ENCODE measurements at regions not wholly inside any gene's neighbourhood (a gene's known extent, or its start where the extent isn't known, plus 50 kb on each side); places are given as distances from the start of the nearest gene placed in this dataset.

DNA sequence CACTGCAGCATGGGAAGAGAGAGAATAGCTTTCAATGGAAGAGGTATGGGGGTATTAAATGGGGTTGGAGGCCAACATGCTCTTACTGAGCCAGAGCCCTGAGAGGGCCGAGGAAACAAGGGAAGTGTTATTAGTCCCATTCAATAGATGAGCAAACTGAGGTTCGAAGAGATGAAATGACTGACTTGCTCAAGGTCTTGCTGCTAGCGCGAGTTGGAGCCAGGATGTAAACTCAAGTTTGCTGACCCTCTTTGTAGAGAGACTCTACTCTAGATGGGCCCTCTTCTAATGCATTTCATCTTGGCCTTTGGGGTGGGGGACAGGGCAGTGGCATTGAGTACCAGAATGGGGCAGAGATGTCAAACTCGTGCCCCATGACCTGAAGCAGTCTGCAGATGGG is 319.5 kb downstream of the RPS6KC1 start:
- TF ChIP-seq ISL1 (CRISPR knock-in tag; IDR thresholded peaks at IDR 0.05), result no peak
- TF ChIP-seq ZNF565 (CRISPR knock-in tag; conservative IDR thresholded peaks at IDR 0.05; ENCODE audit: low read depth), result no peak
- TF ChIP-seq, protein P1, sequence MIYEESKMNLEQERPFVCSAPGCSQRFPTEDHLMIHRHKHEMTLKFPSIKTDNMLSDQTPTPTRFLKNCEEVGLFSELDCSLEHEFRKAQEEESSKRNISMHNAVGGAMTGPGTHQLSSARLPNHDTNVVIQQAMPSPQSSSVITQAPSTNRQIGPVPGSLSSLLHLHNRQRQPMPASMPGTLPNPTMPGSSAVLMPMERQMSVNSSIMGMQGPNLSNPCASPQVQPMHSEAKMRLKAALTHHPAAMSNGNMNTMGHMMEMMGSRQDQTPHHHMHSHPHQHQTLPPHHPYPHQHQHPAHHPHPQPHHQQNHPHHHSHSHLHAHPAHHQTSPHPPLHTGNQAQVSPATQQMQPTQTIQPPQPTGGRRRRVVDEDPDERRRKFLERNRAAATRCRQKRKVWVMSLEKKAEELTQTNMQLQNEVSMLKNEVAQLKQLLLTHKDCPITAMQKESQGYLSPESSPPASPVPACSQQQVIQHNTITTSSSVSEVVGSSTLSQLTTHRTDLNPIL (CRISPR knock-in tag; IDR thresholded peaks at IDR 0.05; ENCODE audit: low read depth), result no peak
- TF ChIP-seq BACH2 (CRISPR knock-in tag; IDR thresholded peaks at IDR 0.05; ENCODE audit: borderline replicate concordance), result no peak
- no peak for TF ChIP-seq ZNF70 (CRISPR knock-in tag; IDR thresholded peaks at IDR 0.05)
- no peak for TF ChIP-seq RARB (CRISPR knock-in tag; IDR thresholded peaks at IDR 0.05)
- no peak for ATAC-seq

- ATAC-seq, result no peak
Measured at GRCh38 chr1:213371525-213371846, 320.4 kb downstream of the RPS6KC1 start.

DNA sequence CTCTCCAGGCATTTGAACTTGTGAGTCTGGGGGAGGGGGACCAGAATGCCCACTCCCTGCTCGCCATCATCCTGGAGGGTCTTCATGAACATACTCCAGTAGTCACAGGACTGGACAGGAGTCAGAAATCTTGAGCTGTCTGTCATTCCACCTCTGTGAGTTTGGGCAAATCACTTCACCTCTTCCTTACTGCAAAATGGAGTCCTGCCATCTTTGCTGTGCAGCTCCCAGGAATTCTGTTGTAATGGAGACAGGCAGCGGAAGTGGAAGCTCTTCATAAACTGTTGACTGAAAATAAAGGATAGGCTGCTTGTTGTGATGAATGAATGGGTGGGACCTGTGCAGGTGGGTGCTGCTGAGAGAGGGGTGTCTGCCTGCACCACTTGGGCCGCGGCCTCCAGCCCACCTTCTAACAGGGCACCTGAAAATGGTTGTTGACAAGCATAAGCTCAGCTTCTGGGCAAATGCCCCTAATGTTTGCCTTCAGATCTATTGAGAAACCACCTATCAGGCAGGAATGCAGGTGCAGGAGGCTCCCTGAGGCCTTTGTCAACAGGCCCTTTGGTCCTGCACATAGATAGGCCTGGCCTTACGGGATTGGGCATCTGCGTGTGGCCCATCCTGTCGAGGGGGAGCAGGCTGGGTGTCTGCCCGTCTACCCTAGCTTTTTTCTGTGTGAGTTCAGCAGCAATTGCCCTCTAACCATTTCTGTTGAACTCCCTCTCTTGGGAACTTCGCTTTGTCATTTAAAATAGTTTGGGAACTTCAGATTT is 321.0 kb downstream of the RPS6KC1 start:
- no peak for ATAC-seq
- TF ChIP-seq ESRRG (CRISPR knock-in tag; IDR thresholded peaks at IDR 0.05), result no peak
- no peak for TF ChIP-seq POU6F1 (CRISPR knock-in tag; IDR thresholded peaks at IDR 0.05; ENCODE audit: borderline replicate concordance, low read depth)
- no peak for TF ChIP-seq TOX (CRISPR knock-in tag; IDR thresholded peaks at IDR 0.05; ENCODE audit: borderline replicate concordance)
- no peak for TF ChIP-seq PPARA (CRISPR knock-in tag; IDR thresholded peaks at IDR 0.05; ENCODE audit: borderline replicate concordance)
- TF ChIP-seq CSDC2 (CRISPR knock-in tag; IDR thresholded peaks at IDR 0.05), result no peak

More at GRCh38 chr1:213371525-213371846, 320.4 kb downstream of the RPS6KC1 start:
- TF ChIP-seq CSDC2 (CRISPR knock-in tag; IDR thresholded peaks at IDR 0.05) (no peak), RARB (CRISPR knock-in tag; IDR thresholded peaks at IDR 0.05) (no peak), TSHZ2 (CRISPR knock-in tag; IDR thresholded peaks at IDR 0.05) (no peak), ARNTL (CRISPR knock-in tag; IDR thresholded peaks at IDR 0.05; ENCODE audit: borderline replicate concordance, low read depth) (no peak), ZFP3 (CRISPR knock-in tag; IDR thresholded peaks at IDR 0.05) (no peak), ESRRG (CRISPR knock-in tag; IDR thresholded peaks at IDR 0.05) (no peak), POU6F1 (CRISPR knock-in tag; IDR thresholded peaks at IDR 0.05; ENCODE audit: borderline replicate concordance, low read depth) (no peak), GLIS3 (CRISPR knock-in tag; IDR thresholded peaks at IDR 0.05) (no peak)
- TF ChIP-seq, protein P2, sequence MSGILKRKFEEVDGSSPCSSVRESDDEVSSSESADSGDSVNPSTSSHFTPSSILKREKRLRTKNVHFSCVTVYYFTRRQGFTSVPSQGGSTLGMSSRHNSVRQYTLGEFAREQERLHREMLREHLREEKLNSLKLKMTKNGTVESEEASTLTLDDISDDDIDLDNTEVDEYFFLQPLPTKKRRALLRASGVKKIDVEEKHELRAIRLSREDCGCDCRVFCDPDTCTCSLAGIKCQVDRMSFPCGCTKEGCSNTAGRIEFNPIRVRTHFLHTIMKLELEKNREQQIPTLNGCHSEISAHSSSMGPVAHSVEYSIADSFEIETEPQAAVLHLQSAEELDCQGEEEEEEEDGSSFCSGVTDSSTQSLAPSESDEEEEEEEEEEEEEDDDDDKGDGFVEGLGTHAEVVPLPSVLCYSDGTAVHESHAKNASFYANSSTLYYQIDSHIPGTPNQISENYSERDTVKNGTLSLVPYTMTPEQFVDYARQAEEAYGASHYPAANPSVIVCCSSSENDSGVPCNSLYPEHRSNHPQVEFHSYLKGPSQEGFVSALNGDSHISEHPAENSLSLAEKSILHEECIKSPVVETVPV (CRISPR knock-in tag; IDR thresholded peaks at IDR 0.05), result no peak

- no peak for TF ChIP-seq OSR1 (CRISPR knock-in tag; IDR thresholded peaks at IDR 0.05)
- peak; percentile 85 for ATAC-seq
Measured at GRCh38 chr1:213374369-213374768, 323.3 kb downstream of the RPS6KC1 start.

- TF ChIP-seq CSDC2 (CRISPR knock-in tag; IDR thresholded peaks at IDR 0.05) (no peak), RARB (CRISPR knock-in tag; IDR thresholded peaks at IDR 0.05) (no peak), POU6F1 (CRISPR knock-in tag; IDR thresholded peaks at IDR 0.05; ENCODE audit: borderline replicate concordance, low read depth) (no peak), TCF4 (CRISPR knock-in tag; IDR thresholded peaks at IDR 0.05; ENCODE audit: borderline replicate concordance) (no peak), ZFP30 (CRISPR knock-in tag; IDR thresholded peaks at IDR 0.05) (no peak), SNAI2 (CRISPR knock-in tag; IDR thresholded peaks at IDR 0.05) (no peak)
- ATAC-seq, result no peak
Measured at GRCh38 chr1:213375002-213375401, 324.0 kb downstream of the RPS6KC1 start.

Data from SK-N-SH treated with all-trans-retinoic acid at 6 μM for 48 hours (cell line).